Mammary epithelial cell (primary cell): ENCODE measurements at regions not wholly inside any gene's neighbourhood (a gene's known extent, or its start where the extent isn't known, plus 50 kb on each side); places are given as distances from the start of the nearest gene placed in this dataset.

Experiments
- CTCF ChIP-seq, 2 donors: IDR thresholded peaks in 1 of 2; conservative IDR thresholded peaks in 1 of 2; 2 replicates each; pipeline ENCODE4 v1.5.1; 2011 to 2012; ENCODE audit warnings: inconsistent platforms in 2 of 2, low read length in 2 of 2, mild to moderate bottlenecking in 2 of 2, control low read depth in 1 of 2, low read depth in 1 of 2; ENCODE audit not compliant: insufficient read depth in 1 of 2; ENCODE audit errors: extremely low read depth in 1 of 2
- EZH2 ChIP-seq: IDR thresholded peaks from 2 replicates; pipeline ENCODE4 v1.6.1; 2012; ENCODE audit warnings: low read length, inconsistent platforms, borderline replicate concordance

DNA sequence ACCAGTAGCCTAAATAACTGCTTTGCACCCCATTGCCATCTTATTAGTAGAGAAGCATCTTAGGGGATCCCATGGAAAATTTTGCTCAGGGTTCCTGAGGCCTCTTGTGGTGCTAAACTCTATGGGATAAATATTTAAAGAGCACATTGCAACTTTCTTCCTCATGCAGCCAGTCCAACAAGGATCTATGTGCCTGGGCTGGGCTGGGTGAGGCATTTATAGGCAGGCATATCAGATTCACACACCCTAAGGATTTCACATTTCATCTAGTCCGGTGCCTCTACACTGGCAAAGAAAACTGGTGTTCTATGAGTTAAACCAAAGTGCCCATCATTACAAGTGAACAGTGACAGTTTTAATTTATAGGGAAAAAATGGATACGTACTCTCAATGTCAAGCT lies 512.3 kb downstream of the EDEM1 start:
- TF ChIP-seq CTCF (conservative IDR thresholded peaks at IDR 0.05 in 1 of 2, IDR thresholded peaks at IDR 0.05 in 1 of 2; ENCODE audit: extremely low read depth in 1 of 2, insufficient read depth in 1 of 2, low read depth in 1 of 2, low read length in 2 of 2) (no peak), EZH2 (no peak)
